ENCODE measurements at regions not wholly inside any gene's neighbourhood (a gene's known extent, or its start where the extent isn't known, plus 50 kb on each side); places are given as distances from the start of the nearest gene placed in this dataset.

DNA sequence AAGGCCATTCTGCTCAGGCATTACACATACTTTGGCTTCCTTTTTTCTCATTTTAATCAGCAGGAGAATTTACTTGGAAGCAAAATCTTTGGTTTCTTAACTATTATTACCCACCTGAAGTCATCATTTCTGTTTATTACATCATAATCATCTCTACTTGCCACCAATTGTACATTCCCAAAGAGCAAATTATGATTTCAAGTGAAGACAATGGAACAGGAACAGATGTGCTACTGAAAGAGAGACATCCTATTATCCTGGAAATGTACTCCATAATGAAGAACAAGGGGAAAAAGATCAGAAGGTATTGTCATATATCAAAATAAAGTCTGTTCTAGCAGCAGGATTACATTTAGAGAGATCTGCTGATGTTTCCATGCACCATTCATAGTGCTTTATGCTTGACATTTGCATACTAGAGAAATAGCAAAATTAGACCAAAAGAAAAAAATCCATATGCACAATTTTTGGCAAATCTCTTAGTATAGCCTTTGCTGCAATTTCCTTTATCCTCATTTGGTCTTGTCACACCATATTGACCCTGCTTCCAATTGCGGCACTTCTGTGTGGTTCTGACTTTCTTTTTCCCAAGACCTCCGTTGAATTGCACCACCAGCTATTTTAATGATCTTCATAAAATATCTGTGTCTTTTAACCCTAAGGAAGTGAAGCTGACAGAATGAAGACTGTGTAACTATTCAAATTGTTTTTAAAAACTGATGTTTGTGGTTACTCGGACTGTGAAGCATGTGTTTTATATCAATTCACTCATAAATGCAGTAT lies 683.8 kb downstream of the ZNF385D start:
- H3K4me3 ChIP-seq (ENCODE audit: low read depth, low read length), result no peak overlapping the region
- no peak for DNase-seq (ENCODE audit: low read depth)
- TF ChIP-seq, protein P1, sequence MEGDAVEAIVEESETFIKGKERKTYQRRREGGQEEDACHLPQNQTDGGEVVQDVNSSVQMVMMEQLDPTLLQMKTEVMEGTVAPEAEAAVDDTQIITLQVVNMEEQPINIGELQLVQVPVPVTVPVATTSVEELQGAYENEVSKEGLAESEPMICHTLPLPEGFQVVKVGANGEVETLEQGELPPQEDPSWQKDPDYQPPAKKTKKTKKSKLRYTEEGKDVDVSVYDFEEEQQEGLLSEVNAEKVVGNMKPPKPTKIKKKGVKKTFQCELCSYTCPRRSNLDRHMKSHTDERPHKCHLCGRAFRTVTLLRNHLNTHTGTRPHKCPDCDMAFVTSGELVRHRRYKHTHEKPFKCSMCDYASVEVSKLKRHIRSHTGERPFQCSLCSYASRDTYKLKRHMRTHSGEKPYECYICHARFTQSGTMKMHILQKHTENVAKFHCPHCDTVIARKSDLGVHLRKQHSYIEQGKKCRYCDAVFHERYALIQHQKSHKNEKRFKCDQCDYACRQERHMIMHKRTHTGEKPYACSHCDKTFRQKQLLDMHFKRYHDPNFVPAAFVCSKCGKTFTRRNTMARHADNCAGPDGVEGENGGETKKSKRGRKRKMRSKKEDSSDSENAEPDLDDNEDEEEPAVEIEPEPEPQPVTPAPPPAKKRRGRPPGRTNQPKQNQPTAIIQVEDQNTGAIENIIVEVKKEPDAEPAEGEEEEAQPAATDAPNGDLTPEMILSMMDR (conservative IDR thresholded peaks at IDR 0.05; ENCODE audit: low read depth, low read length), result no peak

DNA sequence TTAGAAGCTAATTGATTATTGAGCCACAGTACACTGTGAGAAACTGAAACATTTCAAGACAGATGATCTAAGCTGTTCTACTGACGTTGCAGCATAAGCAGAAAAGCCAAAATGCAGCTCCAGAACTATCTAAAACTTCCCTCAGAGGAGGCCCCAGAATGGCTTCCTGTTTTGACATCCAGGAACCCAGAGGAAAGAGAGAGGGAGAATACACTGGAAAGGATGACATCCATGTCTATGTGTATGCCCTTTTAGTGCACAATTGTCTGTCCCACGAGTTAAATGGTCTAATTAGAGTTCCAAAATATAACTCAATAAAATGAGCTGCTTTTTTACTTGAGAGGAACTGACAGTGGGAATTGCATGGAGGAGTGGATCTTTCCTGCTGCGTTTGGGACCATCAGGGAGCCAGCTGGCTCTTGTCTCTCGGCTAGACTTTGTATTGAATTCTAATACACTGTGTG lies 688.1 kb downstream of the ZNF385D start:
- no peak for DNase-seq (ENCODE audit: low read depth)
- TF ChIP-seq, protein P1 (conservative IDR thresholded peaks at IDR 0.05; ENCODE audit: low read depth, low read length), result no peak

DNA sequence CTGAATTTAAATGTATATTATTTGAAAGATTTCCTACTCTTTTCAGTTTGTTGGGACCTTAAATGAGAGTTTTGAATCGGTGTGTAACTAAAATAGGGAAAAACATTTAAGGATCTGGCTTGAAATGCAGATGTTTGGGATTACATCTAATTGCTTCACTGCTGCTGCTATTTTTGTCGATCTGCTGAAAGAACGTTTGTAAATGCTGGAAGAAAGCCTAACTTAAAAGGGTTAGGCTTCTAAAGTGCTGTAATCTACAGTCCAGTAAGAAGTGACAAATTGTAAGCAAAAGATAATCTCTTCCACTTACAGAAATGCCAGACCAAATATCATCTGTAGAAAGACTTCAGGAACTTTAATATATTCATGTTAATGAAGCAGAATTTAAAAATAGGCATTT lies 691.6 kb downstream of the ZNF385D start:
- DNase-seq (ENCODE audit: low read depth), result no peak
- TF ChIP-seq, protein P1 (conservative IDR thresholded peaks at IDR 0.05; ENCODE audit: low read depth, low read length), result no peak
- no peak overlapping the region for H3K4me3 ChIP-seq (ENCODE audit: low read depth, low read length)

More for the DNA sequence above, 688.1 kb downstream of the ZNF385D start:
- no peak overlapping the region for H3K4me3 ChIP-seq (ENCODE audit: low read depth, low read length)

DNA sequence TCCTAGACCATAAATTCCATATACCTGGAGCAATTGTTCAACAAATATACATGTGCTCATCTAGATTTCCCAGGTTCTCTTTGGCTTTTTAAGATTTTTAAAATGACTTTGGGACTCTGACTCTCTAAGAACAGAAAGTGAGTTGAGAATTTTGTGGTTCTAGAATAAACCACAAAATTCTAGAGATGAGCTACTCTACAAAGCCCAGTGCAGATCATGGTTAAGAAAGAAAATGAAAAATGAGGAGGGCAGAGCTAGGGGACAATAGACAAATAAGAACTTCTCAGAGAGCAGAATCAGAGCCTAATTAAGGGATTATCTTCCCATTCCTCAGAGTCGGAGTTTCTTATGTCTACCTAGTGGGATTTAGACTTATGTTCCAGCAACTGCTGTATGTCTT lies 694.7 kb downstream of the ZNF385D start:
- TF ChIP-seq, protein P1 (conservative IDR thresholded peaks at IDR 0.05; ENCODE audit: low read depth, low read length), result no peak
- no peak overlapping the region for H3K4me3 ChIP-seq (ENCODE audit: low read depth, low read length)
- DNase-seq (ENCODE audit: low read depth), result no peak

DNA sequence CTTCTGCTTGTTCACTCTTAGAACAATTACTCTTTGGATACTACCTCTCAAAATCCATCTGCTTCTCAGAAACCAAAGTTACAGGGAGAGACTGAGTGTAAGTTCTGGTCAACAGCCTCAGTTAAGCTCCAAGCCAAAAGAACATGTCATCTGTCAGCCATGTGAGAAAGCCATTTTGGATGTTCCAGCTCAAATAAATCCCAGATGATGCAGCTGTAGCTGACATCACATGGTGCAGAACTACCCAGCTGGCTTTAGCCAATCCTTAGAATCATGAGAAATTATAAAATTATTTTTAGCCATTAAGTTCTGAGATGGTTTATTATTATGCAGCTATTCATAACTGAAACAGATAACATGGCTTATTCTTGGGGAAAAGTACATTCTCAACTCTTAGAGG lies 696.0 kb downstream of the ZNF385D start:
- no peak for DNase-seq (ENCODE audit: low read depth)
- H3K4me3 ChIP-seq (ENCODE audit: low read depth, low read length), result no peak overlapping the region
- TF ChIP-seq, protein P1 (conservative IDR thresholded peaks at IDR 0.05; ENCODE audit: low read depth, low read length), result no peak

DNA sequence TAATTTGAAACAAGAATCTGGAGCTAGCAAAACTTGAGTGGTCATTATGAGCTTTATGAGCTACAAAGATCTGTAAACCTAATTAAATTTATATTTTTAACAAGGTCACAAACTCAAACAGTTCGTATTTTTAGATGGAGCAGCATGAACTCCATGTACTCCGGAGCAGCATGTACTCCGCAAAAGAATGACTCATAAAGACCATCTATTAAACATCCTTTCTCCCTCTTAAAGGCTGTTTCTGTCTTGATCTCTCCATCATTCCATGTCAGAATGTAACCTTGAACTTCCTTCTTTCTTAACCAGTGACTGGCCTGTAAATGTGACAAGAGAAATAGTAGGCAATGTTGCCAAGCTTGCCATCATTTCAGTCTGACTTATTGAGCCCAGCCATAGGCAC lies 696.9 kb downstream of the ZNF385D start:
- no peak for DNase-seq (ENCODE audit: low read depth)
- H3K4me3 ChIP-seq (ENCODE audit: low read depth, low read length), result no peak overlapping the region
- TF ChIP-seq, protein P1 (conservative IDR thresholded peaks at IDR 0.05; ENCODE audit: low read depth, low read length), result no peak

Measured in epithelial cell of proximal tubule (primary cell).